ENCODE measurements at regions not wholly inside any gene's neighbourhood (a gene's known extent, or its start where the extent isn't known, plus 50 kb on each side); places are given as distances from the start of the nearest gene placed in this dataset.

DNA sequence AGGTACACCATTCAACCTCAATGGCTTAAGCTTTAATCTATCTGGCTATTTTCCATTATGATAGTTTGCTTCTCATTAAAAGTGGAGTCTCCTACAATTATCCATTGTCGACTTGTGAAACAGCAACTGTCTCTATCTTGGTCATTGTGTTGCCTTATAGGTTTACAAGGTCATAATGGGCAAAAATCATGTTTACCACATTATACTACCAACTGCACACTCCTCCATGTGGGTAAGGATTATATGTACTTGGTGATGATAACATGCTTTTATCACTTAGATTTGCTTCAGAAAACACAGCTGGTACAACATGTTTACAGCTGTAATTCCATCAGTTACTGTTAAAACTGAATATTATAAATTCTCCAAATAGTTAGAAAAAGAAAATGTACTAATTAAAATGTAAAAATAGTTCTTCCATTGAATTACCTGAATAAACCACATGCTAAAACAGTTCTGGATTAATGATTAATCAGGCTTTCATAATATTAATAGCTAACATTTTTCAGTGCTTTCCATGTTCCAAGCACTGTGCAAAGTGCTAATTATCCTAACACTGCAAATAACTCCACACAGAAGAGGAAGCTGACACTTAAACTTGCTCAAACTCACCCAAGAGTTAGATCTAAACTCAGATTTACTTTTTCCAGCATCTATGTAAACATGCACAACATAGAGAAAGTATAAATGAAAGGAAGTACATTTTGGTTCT lies 96.7 kb downstream of the OGFRL1 start:
- H2AFZ ChIP-seq (ENCODE audit: low read length) = no peak overlapping the region

More for the DNA sequence above, 96.7 kb downstream of the OGFRL1 start:
- no peak overlapping the region for H3K27ac Mint-ChIP-seq
- Histone ChIP-seq H2BK120ac (ENCODE audit: low read depth, low read length, poor library complexity, severe bottlenecking) (no peak overlapping the region), H2BK15ac (ENCODE audit: low read depth, low read length) (no peak overlapping the region), H3K4me2 (ENCODE audit: insufficient read depth, insufficient read length, low read length) (no peak overlapping the region), H3K4me1 (ENCODE audit: insufficient read depth, low read length) (no peaks in the 10 kb centered on the region), H3K18ac (ENCODE audit: insufficient read length, low read depth, low read length) (no peak overlapping the region), H3K56ac (ENCODE audit: insufficient read length, low read depth, low read length) (no peak overlapping the region), H3K27ac (ENCODE audit: insufficient read length, low read depth, low read length) (no peak overlapping the region), H4K8ac (replicated peaks; ENCODE audit: insufficient read length, low read depth, low read length) (no peak overlapping the region), H3K79me2 (ENCODE audit: insufficient read depth, low read length) (no peaks in the 10 kb centered on the region), H4K5ac (ENCODE audit: insufficient read length, low read depth, low read length) (no peak overlapping the region), H3K14ac (ENCODE audit: insufficient read depth, low read length) (no peak overlapping the region), H2BK20ac (ENCODE audit: low read depth, low read length, poor library complexity, severe bottlenecking) (no peak overlapping the region), H2BK5ac (ENCODE audit: insufficient read length, low read length) (no peak overlapping the region), H4K91ac (ENCODE audit: insufficient read length, low read depth, low read length) (no peak overlapping the region), H3K9me3 (ENCODE audit: control insufficient read depth, low read depth, low read length) (no peaks in the 10 kb centered on the region), H3K23me2 (ENCODE audit: insufficient read length, low read depth, low read length, poor library complexity, severe bottlenecking) (no peaks in the 10 kb centered on the region), H3K23ac (ENCODE audit: insufficient read length, low read depth, low read length) (no peak overlapping the region), H2BK12ac (ENCODE audit: insufficient read length, low read depth, low read length) (no peak overlapping the region), H3K79me1 (ENCODE audit: insufficient read depth, low read depth, low read length, poor library complexity, severe bottlenecking) (no peaks in the 10 kb centered on the region), H3K27me3 (ENCODE audit: insufficient read depth, low read length) (no peaks in the 10 kb centered on the region), H3K9ac (ENCODE audit: extremely low read depth, insufficient read length, low read length) (no peak overlapping the region), H3K4ac (ENCODE audit: low read depth, low read length) (no peak overlapping the region), H3T11ph (ENCODE audit: low read length) (no peak overlapping the region), H4K20me1 (ENCODE audit: control insufficient read depth, insufficient read depth, insufficient read length) (no peaks in the 10 kb centered on the region), H2AK5ac (ENCODE audit: insufficient read length, low read length) (no peak overlapping the region)
- peaks cover 17% of the 10 kb centered on the region in 2 experiments for H3K4me1 Mint-ChIP-seq
- H3K27me3 Mint-ChIP-seq (ENCODE audit: low read depth) = no peaks in the 10 kb centered on the region
- TF ChIP-seq, protein P1, sequence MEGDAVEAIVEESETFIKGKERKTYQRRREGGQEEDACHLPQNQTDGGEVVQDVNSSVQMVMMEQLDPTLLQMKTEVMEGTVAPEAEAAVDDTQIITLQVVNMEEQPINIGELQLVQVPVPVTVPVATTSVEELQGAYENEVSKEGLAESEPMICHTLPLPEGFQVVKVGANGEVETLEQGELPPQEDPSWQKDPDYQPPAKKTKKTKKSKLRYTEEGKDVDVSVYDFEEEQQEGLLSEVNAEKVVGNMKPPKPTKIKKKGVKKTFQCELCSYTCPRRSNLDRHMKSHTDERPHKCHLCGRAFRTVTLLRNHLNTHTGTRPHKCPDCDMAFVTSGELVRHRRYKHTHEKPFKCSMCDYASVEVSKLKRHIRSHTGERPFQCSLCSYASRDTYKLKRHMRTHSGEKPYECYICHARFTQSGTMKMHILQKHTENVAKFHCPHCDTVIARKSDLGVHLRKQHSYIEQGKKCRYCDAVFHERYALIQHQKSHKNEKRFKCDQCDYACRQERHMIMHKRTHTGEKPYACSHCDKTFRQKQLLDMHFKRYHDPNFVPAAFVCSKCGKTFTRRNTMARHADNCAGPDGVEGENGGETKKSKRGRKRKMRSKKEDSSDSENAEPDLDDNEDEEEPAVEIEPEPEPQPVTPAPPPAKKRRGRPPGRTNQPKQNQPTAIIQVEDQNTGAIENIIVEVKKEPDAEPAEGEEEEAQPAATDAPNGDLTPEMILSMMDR (conservative IDR thresholded peaks at IDR 0.05) = no peak
- no CpG with 5 or more reads among the region's 1 CpG for WGBS (ENCODE audit: extremely low coverage, insufficient read length, low lambda C conversion rate)
- no peaks in the 10 kb centered on the region for H3K36me3 Mint-ChIP-seq (ENCODE audit: insufficient read depth in 1 of 3, low read depth in 3 of 3)
- H3K4me3 Mint-ChIP-seq = no peak overlapping the region
- no peak for DNase-seq
- H3K9me3 Mint-ChIP-seq = no peaks in the 10 kb centered on the region
